22Rv1 (cell line): ENCODE measurements at regions not wholly inside any gene's neighbourhood (a gene's known extent, or its start where the extent isn't known, plus 50 kb on each side); places are given as distances from the start of the nearest gene placed in this dataset.

Experiments
- ZFX ChIP-seq: fragments of 450-650 bp; IDR thresholded peaks from 2 replicates; pipeline ENCODE4 v1.6.1; 2017; ENCODE audit warnings: antibody characterized with exemption, borderline replicate concordance
- TF ChIP-seq, protein P1 (sequence below): fragments of 450-650 bp; IDR thresholded peaks from 2 replicates; pipeline ENCODE4 v1.5.1; 2017; ENCODE audit warnings: mild to moderate bottlenecking

DNA sequence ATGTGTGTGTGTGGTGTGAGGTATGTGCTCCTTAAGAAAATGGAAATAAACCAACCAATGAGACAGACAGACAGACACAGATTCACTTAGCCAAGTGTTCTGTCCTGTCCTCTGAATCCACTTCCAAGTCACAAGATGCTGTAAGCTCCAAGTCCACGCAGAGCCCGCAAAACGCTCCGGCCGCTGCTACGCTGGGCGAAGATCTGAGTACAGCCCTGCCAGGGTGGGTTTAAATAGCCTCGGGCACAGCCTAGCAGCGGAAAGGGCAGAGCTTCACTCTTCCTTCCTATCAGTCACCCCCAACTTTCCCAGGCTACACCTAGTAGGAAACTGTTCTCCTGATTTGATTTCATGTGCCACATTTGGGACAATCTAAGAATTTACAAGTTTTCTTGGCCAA is 121.2 kb upstream of the ANKRD30BL start:
- TF ChIP-seq, protein P1, sequence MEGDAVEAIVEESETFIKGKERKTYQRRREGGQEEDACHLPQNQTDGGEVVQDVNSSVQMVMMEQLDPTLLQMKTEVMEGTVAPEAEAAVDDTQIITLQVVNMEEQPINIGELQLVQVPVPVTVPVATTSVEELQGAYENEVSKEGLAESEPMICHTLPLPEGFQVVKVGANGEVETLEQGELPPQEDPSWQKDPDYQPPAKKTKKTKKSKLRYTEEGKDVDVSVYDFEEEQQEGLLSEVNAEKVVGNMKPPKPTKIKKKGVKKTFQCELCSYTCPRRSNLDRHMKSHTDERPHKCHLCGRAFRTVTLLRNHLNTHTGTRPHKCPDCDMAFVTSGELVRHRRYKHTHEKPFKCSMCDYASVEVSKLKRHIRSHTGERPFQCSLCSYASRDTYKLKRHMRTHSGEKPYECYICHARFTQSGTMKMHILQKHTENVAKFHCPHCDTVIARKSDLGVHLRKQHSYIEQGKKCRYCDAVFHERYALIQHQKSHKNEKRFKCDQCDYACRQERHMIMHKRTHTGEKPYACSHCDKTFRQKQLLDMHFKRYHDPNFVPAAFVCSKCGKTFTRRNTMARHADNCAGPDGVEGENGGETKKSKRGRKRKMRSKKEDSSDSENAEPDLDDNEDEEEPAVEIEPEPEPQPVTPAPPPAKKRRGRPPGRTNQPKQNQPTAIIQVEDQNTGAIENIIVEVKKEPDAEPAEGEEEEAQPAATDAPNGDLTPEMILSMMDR: no peak
- TF ChIP-seq ZFX: no peak
